B cell (primary cell): ENCODE measurements at regions not wholly inside any gene's neighbourhood (a gene's known extent, or its start where the extent isn't known, plus 50 kb on each side); places are given as distances from the start of the nearest gene placed in this dataset.

ENCODE experiments used
- ATAC-seq: fragments of 200-7000 bp; cut with Tn5 transposase; one replicate; pipeline ENCODE4 v1.10.0; 2021; ENCODE audit warnings: low read depth, mild to moderate bottlenecking, moderate number of reproducible peaks, moderate library complexity
- CTCF ChIA-PET: fragments of 350-600 bp; sonication (Branson Sonifier 250); formaldehyde crosslinking; loops from one replicate; lab custom pipeline; 2021; ENCODE audit warnings: antibody characterized with exemption, inconsistent platforms; lab: Charles Lee
- POLR2A ChIA-PET: fragments of 350-600 bp; sonication (Branson Sonifier 250); formaldehyde crosslinking; loops from one replicate; lab custom pipeline; 2021; ENCODE audit warnings: antibody characterized with exemption; lab: Charles Lee
- DNase-seq: peaks from one replicate; pipeline ENCODE4 v3.0.0; 2013
- H2AFZ ChIP-seq: 2 replicates; pipeline ENCODE4 v1.6.1; 2012; ENCODE audit warnings: mild to moderate bottlenecking, low read depth, low read length; ENCODE audit not compliant: insufficient read depth, poor library complexity, severe bottlenecking
- H3K27ac ChIP-seq, 2 donors: 1 replicate in 1 of 2; 2 replicates in 1 of 2; pipeline ENCODE4 v1.5.1; 2012 to 2013; ENCODE audit warnings: low read length in 2 of 2, mild to moderate bottlenecking in 2 of 2, moderate library complexity in 1 of 2
- H3K27me3 ChIP-seq, 4 experiments: fragments of 200-600 bp in 1 of 4; sonication (generic) in 1 of 4; replicated peaks in 1 of 4; 1 replicate in 2 of 4; 2 replicates in 2 of 4; pipeline versions ENCODE4 v1.6.1 to v1.7.0; 2013 to 2016; ENCODE audit warnings: low read length in 3 of 4, mild to moderate bottlenecking in 2 of 4, mixed read lengths in 1 of 4, moderate library complexity in 1 of 4; ENCODE audit not compliant: insufficient read depth in 4 of 4, control insufficient read depth in 3 of 4; ENCODE audit errors: control extremely low read depth in 1 of 4
- H3K36me3 ChIP-seq, 2 experiments: replicated peaks in 1 of 2; 1 replicate in 1 of 2; 2 replicates in 1 of 2; pipeline versions ENCODE4 v1.6.1 to v1.7.1; 2013; ENCODE audit warnings: low read length in 1 of 2; ENCODE audit not compliant: insufficient read depth in 2 of 2, control insufficient read depth in 1 of 2; ENCODE audit errors: control extremely low read depth in 1 of 2, extremely low read depth in 1 of 2
- H3K4me1 ChIP-seq, 2 donors: fragments of 200-600 bp in 1 of 2; sonication (generic) in 1 of 2; 1 replicate in 1 of 2; 2 replicates in 1 of 2; pipeline versions ENCODE4 v1.5.1 to v1.6.1; 2013 to 2017; ENCODE audit warnings: low read length in 2 of 2; ENCODE audit not compliant: control insufficient read depth in 2 of 2, insufficient read depth in 2 of 2
- H3K4me2 ChIP-seq: replicated peaks from 2 replicates; pipeline ENCODE3; 2012; ENCODE audit warnings: mild to moderate bottlenecking, low read depth, low read length; ENCODE audit not compliant: poor library complexity, severe bottlenecking
- H3K4me3 ChIP-seq, 5 experiments: fragments of 200-600 bp in 1 of 5; sonication (generic) in 1 of 5; 1 replicate in 3 of 5; 2 replicates in 2 of 5; pipeline versions ENCODE4 v1.5.1 to v1.7.0; 2011 to 2016; ENCODE audit warnings: low read length in 4 of 5, mild to moderate bottlenecking in 4 of 5, low read depth in 2 of 5, control low read depth in 1 of 5, moderate library complexity in 1 of 5; ENCODE audit not compliant: insufficient read depth in 1 of 5; ENCODE audit errors: control extremely low read depth in 1 of 5, extremely low read depth in 1 of 5
- H3K79me2 ChIP-seq: fragments of 200-600 bp; sonication (generic); one replicate; pipeline ENCODE4 v1.6.0; 2016; ENCODE audit warnings: low read length; ENCODE audit not compliant: control insufficient read depth, insufficient read depth
- H3K9ac ChIP-seq: fragments of 200-600 bp; sonication (generic); 2 replicates; pipeline ENCODE4 v1.6.1; 2017; ENCODE audit warnings: mild to moderate bottlenecking, low read length, moderate library complexity
- H3K9me3 ChIP-seq, 3 donors: one replicate each; pipeline versions ENCODE4 v1.6.1 to v1.7.1; 2013; ENCODE audit warnings: low read length in 2 of 3; ENCODE audit not compliant: control insufficient read depth in 2 of 3, insufficient read depth in 1 of 3; ENCODE audit errors: control extremely low read depth in 1 of 3
- H4K20me1 ChIP-seq: 2 replicates; pipeline ENCODE4 v1.6.0; 2012; ENCODE audit warnings: mild to moderate bottlenecking, low read length; ENCODE audit not compliant: insufficient read depth, control insufficient read depth, poor library complexity, severe bottlenecking
- H3K27ac Mint-ChIP-seq: one replicate; pipeline ENCODE4 v1.8.0; 2021; ENCODE audit warnings: mixed read lengths
- H3K27me3 Mint-ChIP-seq: one replicate; pipeline ENCODE4 v1.8.0; 2021; ENCODE audit warnings: mixed read lengths
- H3K4me1 Mint-ChIP-seq: one replicate; pipeline ENCODE4 v1.8.0; 2021; ENCODE audit warnings: mixed read lengths
- H3K4me3 Mint-ChIP-seq: one replicate; pipeline ENCODE4 v1.8.0; 2021; ENCODE audit warnings: mixed read lengths
- H3K9me3 Mint-ChIP-seq: one replicate; pipeline ENCODE4 v1.8.0; 2022; ENCODE audit warnings: mixed read lengths; ENCODE audit not compliant: insufficient read depth
- EZH2 ChIP-seq: IDR thresholded peaks from 2 replicates; pipeline ENCODE4 v1.6.1; 2012; ENCODE audit warnings: borderline replicate concordance, low read depth, mild to moderate bottlenecking, moderate library complexity, low read length; ENCODE audit not compliant: insufficient read depth, poor library complexity, severe bottlenecking
- WGBS: methylation state at CpG from one replicate; pipeline ENCODE4 v1.1.5; 2013; ENCODE audit warnings: missing lambda C conversion rate; ENCODE audit not compliant: insufficient coverage; 5-methylcytosine and 5-hydroxymethylcytosine counted together
- intact Hi-C: fragments of 100-400 bp; cut with micrococcal nuclease; formaldehyde crosslinking; loops from one replicate; pipeline ENCODE4 v1.10.0; 2022
- TF ChIP-seq, protein P1 (sequence below): fragments of 200-600 bp; IDR thresholded peaks from one replicate; pipeline ENCODE4 v1.8.0; 2022; ENCODE audit warnings: antibody characterized with exemption, mild to moderate bottlenecking

DNA sequence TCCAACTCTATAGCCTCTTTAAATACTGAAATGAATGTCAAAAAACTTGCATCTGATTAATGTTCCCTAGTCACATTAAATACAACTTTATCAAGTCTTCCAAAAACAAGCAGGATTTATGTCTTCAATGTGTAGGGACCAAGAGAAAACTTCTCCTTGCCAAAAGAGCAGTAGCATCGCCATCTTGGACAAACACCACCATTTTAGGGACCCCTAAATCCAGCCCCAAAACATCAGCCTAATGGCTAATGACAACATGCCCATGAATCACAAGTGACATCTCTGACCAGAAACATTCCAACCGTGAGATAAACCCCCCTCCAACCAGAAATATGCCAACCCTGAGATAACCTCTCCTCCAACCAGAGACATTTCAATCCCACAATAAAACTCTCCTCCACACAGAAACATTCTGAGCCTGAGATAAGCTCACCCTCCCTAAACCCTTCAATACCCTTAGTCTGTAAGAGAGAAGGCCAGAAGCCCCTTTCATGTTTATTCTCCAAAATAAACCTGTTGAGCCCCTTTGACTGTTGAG is 697.4 kb downstream of the TRAM1L1 start:
- ATAC-seq = no peak
- 91% methylated on average over 2 of the region's 2 CpGs for WGBS
- Histone ChIP-seq H3K27me3 (no peaks in the 10 kb centered on the region), H3K4me2 (no peak overlapping the region), H3K9ac (no peak overlapping the region), H3K36me3 (no peaks in the 10 kb centered on the region), H3K4me1 (no peaks in the 10 kb centered on the region), H2AFZ (no peak overlapping the region), H3K27ac (no peak overlapping the region), H3K79me2 (no peaks in the 10 kb centered on the region), H3K4me3 (no peak overlapping the region), H3K9me3 (no peaks in the 10 kb centered on the region), H4K20me1 (no peaks in the 10 kb centered on the region)
- Mint-ChIP-seq H3K27me3 (no peaks in the 10 kb centered on the region), H3K27ac (no peak overlapping the region), H3K4me3 (no peak overlapping the region), H3K4me1 (no peaks in the 10 kb centered on the region), H3K9me3 (no peaks in the 10 kb centered on the region)
- no peak for DNase-seq
- ChIA-PET POLR2A (no interaction called here), CTCF (no interaction called here)
- intact Hi-C loops = no loop called here
- TF ChIP-seq, protein P1, sequence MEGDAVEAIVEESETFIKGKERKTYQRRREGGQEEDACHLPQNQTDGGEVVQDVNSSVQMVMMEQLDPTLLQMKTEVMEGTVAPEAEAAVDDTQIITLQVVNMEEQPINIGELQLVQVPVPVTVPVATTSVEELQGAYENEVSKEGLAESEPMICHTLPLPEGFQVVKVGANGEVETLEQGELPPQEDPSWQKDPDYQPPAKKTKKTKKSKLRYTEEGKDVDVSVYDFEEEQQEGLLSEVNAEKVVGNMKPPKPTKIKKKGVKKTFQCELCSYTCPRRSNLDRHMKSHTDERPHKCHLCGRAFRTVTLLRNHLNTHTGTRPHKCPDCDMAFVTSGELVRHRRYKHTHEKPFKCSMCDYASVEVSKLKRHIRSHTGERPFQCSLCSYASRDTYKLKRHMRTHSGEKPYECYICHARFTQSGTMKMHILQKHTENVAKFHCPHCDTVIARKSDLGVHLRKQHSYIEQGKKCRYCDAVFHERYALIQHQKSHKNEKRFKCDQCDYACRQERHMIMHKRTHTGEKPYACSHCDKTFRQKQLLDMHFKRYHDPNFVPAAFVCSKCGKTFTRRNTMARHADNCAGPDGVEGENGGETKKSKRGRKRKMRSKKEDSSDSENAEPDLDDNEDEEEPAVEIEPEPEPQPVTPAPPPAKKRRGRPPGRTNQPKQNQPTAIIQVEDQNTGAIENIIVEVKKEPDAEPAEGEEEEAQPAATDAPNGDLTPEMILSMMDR = no peak
- no peak for TF ChIP-seq EZH2

DNA sequence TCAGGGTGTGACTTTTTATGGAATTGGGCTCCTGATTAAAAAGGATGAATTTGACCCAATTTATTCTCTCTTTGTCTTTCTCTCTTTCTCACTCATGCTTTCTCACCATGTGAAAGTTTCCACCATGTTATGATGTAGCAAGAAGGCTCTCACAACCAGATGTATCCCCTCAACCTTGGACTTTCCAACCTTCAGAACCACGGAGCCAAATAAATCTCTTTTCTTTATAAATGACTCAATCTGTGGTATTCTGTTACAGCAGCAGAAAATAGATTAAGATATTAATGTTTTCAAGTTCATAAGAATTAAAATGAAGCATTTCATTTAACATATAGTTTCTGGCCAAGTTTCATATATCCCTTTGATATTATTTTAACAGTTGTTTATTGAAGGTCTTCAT is 698.5 kb downstream of the TRAM1L1 start:
- intact Hi-C loops = no loop called here
- CTCF ChIA-PET = no interaction called here

More for the DNA sequence above, 698.5 kb downstream of the TRAM1L1 start:
- Histone ChIP-seq H3K4me1 (no peaks in the 10 kb centered on the region), H3K27me3 (no peaks in the 10 kb centered on the region), H4K20me1 (no peaks in the 10 kb centered on the region), H3K27ac (no peak overlapping the region), H3K9me3 (no peaks in the 10 kb centered on the region), H3K36me3 (no peaks in the 10 kb centered on the region), H3K9ac (no peak overlapping the region), H2AFZ (no peak overlapping the region), H3K79me2 (no peaks in the 10 kb centered on the region), H3K4me2 (no peak overlapping the region), H3K4me3 (no peak overlapping the region)
- ATAC-seq = no peak
- no peak for DNase-seq
- no peaks in the 10 kb centered on the region for H3K27me3 Mint-ChIP-seq
- TF ChIP-seq EZH2 = no peak
- TF ChIP-seq, protein P1 = no peak
- H3K4me1 Mint-ChIP-seq = no peaks in the 10 kb centered on the region
- H3K27ac Mint-ChIP-seq = no peak overlapping the region
- no peaks in the 10 kb centered on the region for H3K9me3 Mint-ChIP-seq
- no peak overlapping the region for H3K4me3 Mint-ChIP-seq
- no CpG with 5 or more reads among the region's 1 CpG for WGBS
- POLR2A ChIA-PET = no interaction called here
